GM23338 (cell line): ENCODE measurements at regions not wholly inside any gene's neighbourhood (a gene's known extent, or its start where the extent isn't known, plus 50 kb on each side); places are given as distances from the start of the nearest gene placed in this dataset.
"Not testable (repeated sequence)": the region's sequence is repeated elsewhere in the genome, so short reads cannot be mapped to it uniquely, and the experiment has no call there.

ENCODE experiments used
- ATAC-seq: fragments of 200-7000 bp; cut with Tn5 transposase; 3 replicates; pipeline ENCODE4 v1.9.1; 2020
- DNase-seq: peaks from one replicate; pipeline ENCODE4 v3.0.0-alpha.2; 2015; ENCODE audit warnings: low spot score
- H2AFZ ChIP-seq: fragments of 200-600 bp; sonication (generic); 2 replicates; pipeline ENCODE4 v1.8.0; 2016; ENCODE audit warnings: antibody characterized with exemption, mild to moderate bottlenecking, moderate library complexity
- H3F3A ChIP-seq: fragments of 200-600 bp; sonication (generic); replicated peaks from 2 replicates; pipeline ENCODE4 v1.8.0; 2017; ENCODE audit warnings: antibody characterized with exemption, mixed run types, low read depth
- H3K27ac ChIP-seq: fragments of 200-600 bp; sonication (generic); 2 replicates; pipeline ENCODE4 v1.6.1; 2016; ENCODE audit warnings: low read depth
- H3K27me3 ChIP-seq: fragments of 200-600 bp; sonication (generic); 2 replicates; pipeline ENCODE4 v1.8.0; 2016; ENCODE audit warnings: mild to moderate bottlenecking, mixed run types, moderate library complexity; ENCODE audit not compliant: insufficient read depth
- H3K36me3 ChIP-seq: fragments of 200-600 bp; sonication (generic); 2 replicates; pipeline ENCODE4 v1.8.0; 2016; ENCODE audit warnings: mild to moderate bottlenecking; ENCODE audit not compliant: insufficient read depth
- H3K4me1 ChIP-seq: fragments of 200-600 bp; sonication (generic); 2 replicates; pipeline ENCODE4 v1.8.0; 2016; ENCODE audit warnings: mild to moderate bottlenecking, moderate library complexity; ENCODE audit not compliant: insufficient read depth
- H3K4me2 ChIP-seq: fragments of 200-600 bp; sonication (generic); 2 replicates; pipeline ENCODE4 v1.7.1; 2017; ENCODE audit warnings: mixed run types
- H3K4me3 ChIP-seq: fragments of 200-600 bp; sonication (generic); 2 replicates; pipeline ENCODE4 v1.6.1; 2016; ENCODE audit warnings: mixed run types
- H3K79me2 ChIP-seq: fragments of 200-600 bp; sonication (generic); replicated peaks from 2 replicates; pipeline ENCODE4 v1.8.0; 2017; ENCODE audit warnings: mild to moderate bottlenecking; ENCODE audit not compliant: insufficient read depth
- H3K9me2 ChIP-seq: fragments of 200-600 bp; sonication (generic); 2 replicates; pipeline ENCODE4 v1.8.0; 2017; ENCODE audit not compliant: insufficient read depth
- H4K20me1 ChIP-seq: fragments of 200-600 bp; sonication (generic); replicated peaks from 2 replicates; pipeline ENCODE4 v1.8.0; 2017; ENCODE audit warnings: mild to moderate bottlenecking; ENCODE audit not compliant: insufficient read depth
- H3K27ac Mint-ChIP-seq: 2 replicates; pipeline ENCODE4 v1.8.0; 2020; ENCODE audit warnings: inconsistent platforms, mild to moderate bottlenecking, moderate library complexity, mixed read lengths
- H3K27me3 Mint-ChIP-seq: 3 replicates; pipeline ENCODE4 v1.8.0; 2022; ENCODE audit warnings: low read depth, mild to moderate bottlenecking, moderate library complexity, mixed read lengths, inconsistent platforms; ENCODE audit not compliant: insufficient read depth, poor library complexity
- H3K36me3 Mint-ChIP-seq: 3 replicates; pipeline ENCODE4 v1.8.0; 2021; ENCODE audit warnings: low read depth, mild to moderate bottlenecking, inconsistent platforms, moderate library complexity, mixed read lengths
- H3K4me1 Mint-ChIP-seq: 3 replicates; pipeline ENCODE4 v1.8.0; 2020; ENCODE audit warnings: mild to moderate bottlenecking, inconsistent platforms, mixed read lengths
- H3K4me3 Mint-ChIP-seq: 3 replicates; pipeline ENCODE4 v1.8.0; 2021; ENCODE audit warnings: moderate library complexity, mild to moderate bottlenecking, inconsistent platforms, mixed read lengths
- H3K9me3 Mint-ChIP-seq: 3 replicates; pipeline ENCODE4 v1.8.0; 2020; ENCODE audit warnings: moderate library complexity, mild to moderate bottlenecking, inconsistent platforms, mixed read lengths
- CREB1 ChIP-seq: fragments of 250-450 bp; sonication (Bioruptor Pico); IDR thresholded peaks from 2 replicates; pipeline ENCODE4 v1.5.0; 2020; ENCODE audit warnings: low read depth, mild to moderate bottlenecking, moderate library complexity
- CTCF ChIP-seq, 2 experiments: fragments of 200-600 bp in 1 of 2; sonication (generic) in 1 of 2; conservative IDR thresholded peaks; 2 replicates each; pipeline versions ENCODE4 v1.5.1 to v1.6.1; 2016 to 2017; ENCODE audit warnings: antibody characterized with exemption in 2 of 2, low read depth in 2 of 2, mild to moderate bottlenecking in 2 of 2, moderate library complexity in 1 of 2
- ETS1 ChIP-seq: IDR thresholded peaks from 2 replicates; pipeline ENCODE4 v1.6.1; 2016; ENCODE audit warnings: antibody characterized with exemption
- EZH2 ChIP-seq: fragments of 200-600 bp; sonication (generic); IDR thresholded peaks from one replicate; pipeline ENCODE4 v1.8.0; 2017; ENCODE audit warnings: antibody characterized with exemption, mild to moderate bottlenecking, low read depth; ENCODE audit not compliant: unreplicated experiment
- EZH2phosphoT487 ChIP-seq: fragments of 200-600 bp; sonication (generic); IDR thresholded peaks from one replicate; pipeline ENCODE4 v1.8.1; 2018; ENCODE audit warnings: antibody characterized with exemption; ENCODE audit not compliant: unreplicated experiment
- JUNB ChIP-seq: IDR thresholded peaks from one replicate; pipeline ENCODE4 v1.6.1; 2016; ENCODE audit warnings: antibody characterized with exemption; ENCODE audit not compliant: unreplicated experiment
- POLR2AphosphoS5 ChIP-seq: IDR thresholded peaks from 2 replicates; pipeline ENCODE4 v1.6.1; 2016; ENCODE audit warnings: antibody characterized with exemption, low read depth
- ZNF114 ChIP-seq: fragments of 250-450 bp; sonication (Bioruptor Pico); IDR thresholded peaks from 2 replicates; pipeline ENCODE4 v1.5.0; 2020; ENCODE audit warnings: mild to moderate bottlenecking, moderate library complexity
- ZNF462 ChIP-seq: fragments of 250-450 bp; sonication (Bioruptor Pico); IDR thresholded peaks from 2 replicates; pipeline ENCODE4 v1.5.0; 2020; ENCODE audit warnings: mild to moderate bottlenecking, moderate library complexity

GRCh38 chr20:48127964-48128363 lies 342.7 kb upstream of the SULF2 start:
- not testable (repeated sequence) for H3K9me2 ChIP-seq, H3K4me1 ChIP-seq, H3K4me3 Mint-ChIP-seq, H3K36me3 Mint-ChIP-seq, H3K79me2 ChIP-seq, H2AFZ ChIP-seq, H3K9me3 Mint-ChIP-seq, H3K36me3 ChIP-seq, H4K20me1 ChIP-seq, H3K4me3 ChIP-seq, H3K27me3 Mint-ChIP-seq, H3K27ac ChIP-seq, H3K27ac Mint-ChIP-seq, DNase-seq, H3F3A ChIP-seq, H3K27me3 ChIP-seq, H3K4me1 Mint-ChIP-seq, ATAC-seq, H3K4me2 ChIP-seq

GRCh38 chr20:48127133-48127532 lies 341.9 kb upstream of the SULF2 start:
- not testable (repeated sequence) for ATAC-seq, H3K27ac ChIP-seq, H3K4me1 ChIP-seq, H3K4me3 ChIP-seq, H3K79me2 ChIP-seq, H3K36me3 Mint-ChIP-seq, H3K4me1 Mint-ChIP-seq, H3K9me2 ChIP-seq, H3K4me2 ChIP-seq, H3F3A ChIP-seq, H3K36me3 ChIP-seq, H4K20me1 ChIP-seq, H3K27me3 Mint-ChIP-seq, H2AFZ ChIP-seq, H3K27me3 ChIP-seq, H3K27ac Mint-ChIP-seq, DNase-seq, H3K9me3 Mint-ChIP-seq, H3K4me3 Mint-ChIP-seq

- H3K9me2 ChIP-seq = no peaks in the 10 kb centered on the region
- H2AFZ ChIP-seq = no peak overlapping the region
- H3K4me2 ChIP-seq = no peak overlapping the region
- no peaks in the 10 kb centered on the region for H3K36me3 ChIP-seq
- Mint-ChIP-seq H3K4me1 (peaks cover 10% of the 10 kb centered on the region), H3K4me3 (no peak overlapping the region), H3K27ac (no peak overlapping the region), H3K9me3 (peaks cover 7% of the 10 kb centered on the region; the same call in 2 of the 3 replicates), H3K36me3 (peaks cover 5% of the 10 kb centered on the region; the same call in 1 of the 3 replicates), H3K27me3 (peaks cover 2% of the 10 kb centered on the region)
- H4K20me1 ChIP-seq = no peaks in the 10 kb centered on the region
- no peak overlapping the region for H3K4me3 ChIP-seq
- H3K27ac ChIP-seq = no peak overlapping the region
- DNase-seq (no peak), ATAC-seq (no peak)
- no peaks in the 10 kb centered on the region for H3F3A ChIP-seq
- H3K79me2 ChIP-seq = no peaks in the 10 kb centered on the region
- H3K4me1 ChIP-seq = no peaks in the 10 kb centered on the region
- H3K27me3 ChIP-seq = no peaks in the 10 kb centered on the region
- TF ChIP-seq CTCF (conservative IDR thresholded peaks at IDR 0.05; ENCODE audit: low read depth in 2 of 2) (no peak), ETS1 (no peak), CREB1 (CRISPR knock-in tag) (no peak), EZH2phosphoT487 (no peak), JUNB (no peak), ZNF462 (CRISPR knock-in tag) (no peak), POLR2AphosphoS5 (no peak), ZNF114 (no peak), EZH2 (no peak)
These were observed 341.0 kb upstream of the SULF2 start for GRCh38 chr20:48126227-48126740.
